ENCODE measurements at regions not wholly inside any gene's neighbourhood (a gene's known extent, or its start where the extent isn't known, plus 50 kb on each side); places are given as distances from the start of the nearest gene placed in this dataset.
"Not testable (repeated sequence)": the region's sequence is repeated elsewhere in the genome, so short reads cannot be mapped to it uniquely, and the experiment has no call there.

DNA sequence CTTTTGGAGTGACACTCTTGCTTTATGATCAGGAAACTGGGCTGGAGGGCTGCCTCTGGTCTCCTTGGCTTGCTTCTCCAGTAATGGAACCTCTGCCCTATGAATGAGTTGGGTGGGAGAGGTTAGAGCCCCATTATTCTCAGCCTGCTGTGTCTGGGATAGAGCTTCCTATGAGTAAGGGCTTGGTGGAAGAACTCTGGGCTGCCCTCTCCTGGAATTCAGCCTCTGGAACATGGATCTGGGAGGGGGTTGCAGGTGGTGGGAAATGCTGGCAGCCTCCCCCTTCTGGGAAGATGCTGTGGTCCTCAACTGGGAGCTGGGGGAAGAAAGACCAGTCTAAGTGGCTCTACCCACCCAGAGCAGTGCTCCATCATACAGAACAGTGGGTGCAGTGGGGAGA lies 81.8 kb upstream of the SYN3 start:
- DNase-seq, result no peak
- H3K9ac ChIP-seq (ENCODE audit: insufficient read depth in 1 of 2, low read length in 2 of 2), result no peak overlapping the region
- no peaks in the 10 kb centered on the region for H3K36me3 ChIP-seq (ENCODE audit: control insufficient read depth in 4 of 4, insufficient read depth in 4 of 4, low read length in 4 of 4)
- H3K4me1 ChIP-seq (ENCODE audit: control insufficient read depth in 5 of 5, insufficient read depth in 5 of 5, low read length in 5 of 5), result no peaks in the 10 kb centered on the region
- no peak overlapping the region for H3K27ac ChIP-seq (ENCODE audit: low read depth in 1 of 2, low read length in 1 of 2)
- H3K4me3 ChIP-seq, result no peak overlapping the region
- peaks cover 0 to 7% (median 1%) of the 10 kb centered on the region in 4 donors for H3K9me3 ChIP-seq (ENCODE audit: control insufficient read depth in 4 of 4, insufficient read depth in 3 of 4, low read length in 3 of 4)
- TF ChIP-seq, protein P1, sequence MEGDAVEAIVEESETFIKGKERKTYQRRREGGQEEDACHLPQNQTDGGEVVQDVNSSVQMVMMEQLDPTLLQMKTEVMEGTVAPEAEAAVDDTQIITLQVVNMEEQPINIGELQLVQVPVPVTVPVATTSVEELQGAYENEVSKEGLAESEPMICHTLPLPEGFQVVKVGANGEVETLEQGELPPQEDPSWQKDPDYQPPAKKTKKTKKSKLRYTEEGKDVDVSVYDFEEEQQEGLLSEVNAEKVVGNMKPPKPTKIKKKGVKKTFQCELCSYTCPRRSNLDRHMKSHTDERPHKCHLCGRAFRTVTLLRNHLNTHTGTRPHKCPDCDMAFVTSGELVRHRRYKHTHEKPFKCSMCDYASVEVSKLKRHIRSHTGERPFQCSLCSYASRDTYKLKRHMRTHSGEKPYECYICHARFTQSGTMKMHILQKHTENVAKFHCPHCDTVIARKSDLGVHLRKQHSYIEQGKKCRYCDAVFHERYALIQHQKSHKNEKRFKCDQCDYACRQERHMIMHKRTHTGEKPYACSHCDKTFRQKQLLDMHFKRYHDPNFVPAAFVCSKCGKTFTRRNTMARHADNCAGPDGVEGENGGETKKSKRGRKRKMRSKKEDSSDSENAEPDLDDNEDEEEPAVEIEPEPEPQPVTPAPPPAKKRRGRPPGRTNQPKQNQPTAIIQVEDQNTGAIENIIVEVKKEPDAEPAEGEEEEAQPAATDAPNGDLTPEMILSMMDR (IDR thresholded peaks at IDR 0.05; ENCODE audit: control extremely low read depth, extremely low read depth), result no peak
- no peak for ATAC-seq (ENCODE audit: insufficient read depth, low FRiP score)
- H3K27me3 ChIP-seq (ENCODE audit: control insufficient read depth in 3 of 3, insufficient read depth in 3 of 3, low read length in 2 of 3), result no peaks in the 10 kb centered on the region

DNA sequence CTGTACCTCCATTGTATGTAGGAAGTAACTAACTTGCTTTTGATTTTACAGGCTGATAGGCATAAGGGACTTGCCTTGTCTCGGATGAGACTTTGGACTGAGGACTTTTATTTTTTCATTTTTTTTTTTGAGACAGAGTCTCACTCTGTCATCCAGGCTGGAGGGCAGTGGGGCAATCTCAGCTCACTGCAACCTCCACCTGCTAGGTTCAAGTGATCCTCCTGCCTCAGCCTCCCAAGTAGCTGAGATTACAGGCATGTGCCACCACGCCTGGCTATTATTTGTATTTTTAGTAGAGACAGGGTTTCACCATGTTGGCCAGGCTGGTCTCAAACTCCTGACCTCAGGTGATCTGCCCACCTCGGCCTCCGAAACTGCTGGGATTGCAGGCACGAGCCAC lies 80.2 kb upstream of the SYN3 start:
- ATAC-seq (ENCODE audit: insufficient read depth, low FRiP score); H3K27ac ChIP-seq (ENCODE audit: low read depth in 1 of 2, low read length in 1 of 2); DNase-seq; H3K36me3 ChIP-seq (ENCODE audit: control insufficient read depth in 4 of 4, insufficient read depth in 4 of 4, low read length in 4 of 4); H3K9ac ChIP-seq (ENCODE audit: insufficient read depth in 1 of 2, low read length in 2 of 2); H3K9me3 ChIP-seq (ENCODE audit: control insufficient read depth in 4 of 4, insufficient read depth in 3 of 4, low read length in 3 of 4); H3K27me3 ChIP-seq (ENCODE audit: control insufficient read depth in 3 of 3, insufficient read depth in 3 of 3, low read length in 2 of 3); H3K4me1 ChIP-seq (ENCODE audit: control insufficient read depth in 5 of 5, insufficient read depth in 5 of 5, low read length in 5 of 5); H3K4me3 ChIP-seq: not testable (repeated sequence)
- WGBS, 2 donors, result 76 to 81% methylated on average over 5 of the region's 5 CpGs

DNA sequence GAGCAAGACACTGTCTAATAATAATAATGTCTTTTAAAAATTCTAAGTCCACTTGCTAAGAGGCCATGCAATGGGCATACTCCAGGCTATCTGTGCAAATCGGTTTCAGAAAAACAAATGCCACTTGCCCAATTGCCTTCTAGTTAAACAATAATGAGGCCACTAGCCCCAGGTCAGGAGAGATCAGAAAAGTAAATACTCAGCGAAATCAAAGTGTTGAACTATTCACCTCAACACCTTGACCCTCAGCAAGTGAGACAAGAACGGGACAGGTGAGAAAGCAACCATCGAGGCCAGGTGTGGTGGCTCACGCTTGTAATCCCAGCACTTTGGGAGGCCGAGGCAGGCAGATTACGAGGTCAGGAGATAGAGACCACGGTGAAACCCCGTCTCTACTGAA lies 72.3 kb upstream of the SYN3 start:
- DNase-seq, result no peak
- no peaks in the 10 kb centered on the region for H3K4me1 ChIP-seq (ENCODE audit: control insufficient read depth in 5 of 5, insufficient read depth in 5 of 5, low read length in 5 of 5)
- 69 to 88% methylated on average over 9 of the region's 9 CpGs for WGBS, 2 donors
- no peaks in the 10 kb centered on the region for H3K9me3 ChIP-seq (ENCODE audit: control insufficient read depth in 4 of 4, insufficient read depth in 3 of 4, low read length in 3 of 4)
- H3K9ac ChIP-seq (ENCODE audit: insufficient read depth in 1 of 2, low read length in 2 of 2), result no peak overlapping the region
- no peaks in the 10 kb centered on the region for H3K27me3 ChIP-seq (ENCODE audit: control insufficient read depth in 3 of 3, insufficient read depth in 3 of 3, low read length in 2 of 3)
- H3K27ac ChIP-seq (ENCODE audit: low read depth in 1 of 2, low read length in 1 of 2), result no peak overlapping the region
- H3K4me3 ChIP-seq, result no peak overlapping the region
- H3K36me3 ChIP-seq (ENCODE audit: control insufficient read depth in 4 of 4, insufficient read depth in 4 of 4, low read length in 4 of 4), result no peaks in the 10 kb centered on the region
- ATAC-seq (ENCODE audit: insufficient read depth, low FRiP score), result no peak
- TF ChIP-seq, protein P1 (IDR thresholded peaks at IDR 0.05; ENCODE audit: control extremely low read depth, extremely low read depth), result no peak

DNA sequence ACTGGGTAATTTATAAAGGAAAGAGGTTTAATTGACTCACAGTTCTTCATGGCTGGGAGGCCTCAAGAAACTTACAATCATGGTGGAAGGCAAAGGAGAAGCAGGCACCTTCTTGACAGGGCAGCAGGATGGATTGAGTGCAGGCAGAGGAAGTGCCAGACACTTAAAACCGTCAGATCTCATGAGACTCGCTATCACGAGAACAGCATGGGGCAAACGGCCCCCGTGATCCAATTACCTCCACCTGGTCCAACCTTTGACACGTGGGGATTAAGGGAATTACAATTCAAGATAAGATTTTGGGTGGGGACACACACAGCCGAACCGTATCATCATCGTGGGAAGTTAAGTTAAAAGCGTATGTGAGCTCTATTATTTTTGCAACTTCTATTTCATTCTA lies 71.4 kb upstream of the SYN3 start:
- Histone ChIP-seq H3K36me3 (ENCODE audit: control insufficient read depth in 4 of 4, insufficient read depth in 4 of 4, low read length in 4 of 4) (no peaks in the 10 kb centered on the region), H3K27me3 (ENCODE audit: control insufficient read depth in 3 of 3, insufficient read depth in 3 of 3, low read length in 2 of 3) (no peaks in the 10 kb centered on the region), H3K27ac (ENCODE audit: low read depth in 1 of 2, low read length in 1 of 2) (no peak overlapping the region), H3K4me3 (no peak overlapping the region), H3K9me3 (ENCODE audit: control insufficient read depth in 4 of 4, insufficient read depth in 3 of 4, low read length in 3 of 4) (no peaks in the 10 kb centered on the region), H3K4me1 (ENCODE audit: control insufficient read depth in 5 of 5, insufficient read depth in 5 of 5, low read length in 5 of 5) (no peaks in the 10 kb centered on the region), H3K9ac (ENCODE audit: insufficient read depth in 1 of 2, low read length in 2 of 2) (no peak overlapping the region)
- 48 to 53% methylated on average over 10 of the region's 10 CpGs for WGBS, 2 donors
- TF ChIP-seq, protein P1 (IDR thresholded peaks at IDR 0.05; ENCODE audit: control extremely low read depth, extremely low read depth), result no peak
- no peak for DNase-seq
- no peak for ATAC-seq (ENCODE audit: insufficient read depth, low FRiP score)
